DOHH2 (cell line): ENCODE measurements at regions not wholly inside any gene's neighbourhood (a gene's known extent, or its start where the extent isn't known, plus 50 kb on each side); places are given as distances from the start of the nearest gene placed in this dataset.

ENCODE experiments used
- H3F3A ChIP-seq: fragments of 200-600 bp; sonication (generic), shearing (Covaris generic); 2 replicates; pipeline ENCODE4 v1.6.0; 2016; ENCODE audit warnings: antibody characterized with exemption, mild to moderate bottlenecking; ENCODE audit not compliant: control insufficient read depth, insufficient read depth
- H3K27ac ChIP-seq: fragments of 200-600 bp; sonication (generic); 2 replicates; pipeline ENCODE4 v1.5.1; 2014; ENCODE audit warnings: low read depth, mild to moderate bottlenecking, low read length, moderate library complexity
- H3K27me3 ChIP-seq: fragments of 200-600 bp; sonication (generic); 2 replicates; pipeline ENCODE4 v1.6.1; 2014; ENCODE audit warnings: mild to moderate bottlenecking, low read length, mixed read lengths; ENCODE audit not compliant: control insufficient read depth
- H3K36me3 ChIP-seq: fragments of 200-600 bp; sonication (generic); 2 replicates; pipeline ENCODE4 v1.6.1; 2014; ENCODE audit warnings: mild to moderate bottlenecking, low read length, moderate library complexity, mixed read lengths; ENCODE audit not compliant: control insufficient read depth
- H3K4me1 ChIP-seq: fragments of 200-600 bp; sonication (generic); 2 replicates; pipeline ENCODE4 v1.6.1; 2014; ENCODE audit warnings: mild to moderate bottlenecking, low read length, mixed read lengths; ENCODE audit not compliant: control insufficient read depth
- H3K4me2 ChIP-seq: fragments of 200-600 bp; sonication (generic); 2 replicates; pipeline ENCODE4 v1.6.0; 2014; ENCODE audit warnings: mild to moderate bottlenecking, low read length, moderate library complexity
- H3K4me3 ChIP-seq: fragments of 200-600 bp; sonication (generic); 2 replicates; pipeline ENCODE4 v1.5.1; 2014; ENCODE audit warnings: mild to moderate bottlenecking, low read length, mixed read lengths
- H3K79me2 ChIP-seq: fragments of 200-600 bp; sonication (generic); 2 replicates; pipeline ENCODE4 v1.6.1; 2014; ENCODE audit warnings: mild to moderate bottlenecking, low read length, mixed read lengths; ENCODE audit not compliant: control insufficient read depth
- H3K9me2 ChIP-seq: fragments of 200-600 bp; sonication (generic); replicated peaks from 2 replicates; pipeline ENCODE4 v1.6.1; 2014; ENCODE audit warnings: mild to moderate bottlenecking, low read length, mixed read lengths; ENCODE audit not compliant: control insufficient read depth
- H3K9me3 ChIP-seq: fragments of 200-600 bp; sonication (generic); 2 replicates; pipeline ENCODE4 v1.6.1; 2014; ENCODE audit warnings: antibody characterized with exemption, low read length, mixed read lengths; ENCODE audit not compliant: control insufficient read depth, insufficient read depth
- H4K20me1 ChIP-seq: fragments of 200-600 bp; sonication (generic); 2 replicates; pipeline ENCODE4 v1.6.0; 2014; ENCODE audit warnings: low read depth, mild to moderate bottlenecking, antibody characterized with exemption, low read length, moderate library complexity; ENCODE audit not compliant: control insufficient read depth, insufficient read depth
- CTCF ChIP-seq: fragments of 200-600 bp; sonication (generic); IDR thresholded peaks from one replicate; pipeline ENCODE4 v1.5.1; 2014; ENCODE audit warnings: antibody characterized with exemption, mild to moderate bottlenecking, low read depth, low read length; ENCODE audit not compliant: poor library complexity, severe bottlenecking
- EZH2phosphoT487 ChIP-seq: fragments of 200-600 bp; sonication (generic); IDR thresholded peaks from 2 replicates; pipeline ENCODE4 v1.6.1; 2017; ENCODE audit warnings: borderline replicate concordance, mild to moderate bottlenecking, antibody characterized with exemption, low read length, moderate library complexity, mixed read lengths

DNA sequence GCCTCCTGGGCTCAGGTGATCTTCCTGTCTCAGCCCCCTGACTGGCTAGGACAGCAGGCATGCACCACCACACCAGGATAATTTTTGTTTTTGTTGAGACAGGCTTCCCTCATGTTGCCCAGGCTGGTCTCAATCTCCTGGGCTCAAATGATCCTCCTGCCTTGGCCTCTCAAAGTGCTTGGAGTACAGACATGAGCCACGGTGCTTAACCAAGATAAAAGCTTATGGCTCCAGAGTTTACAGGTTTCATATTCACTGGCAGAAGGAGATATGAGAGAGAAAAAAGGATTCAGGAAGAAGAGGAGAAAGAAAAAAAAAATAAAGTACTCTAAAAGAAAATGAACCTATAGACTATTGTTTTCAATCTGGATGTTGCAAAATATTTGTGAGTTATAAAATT, 748.8 kb upstream of the NCAM2 start:
- peaks cover 7% of the 10 kb centered on the region; the same call in 1 of the 2 replicates for H3K9me3 ChIP-seq
- no peaks in the 10 kb centered on the region for H3F3A ChIP-seq
- H3K36me3 ChIP-seq: no peaks in the 10 kb centered on the region
- no peak overlapping the region for H3K27ac ChIP-seq
- H4K20me1 ChIP-seq: no peaks in the 10 kb centered on the region
- H3K4me3 ChIP-seq: no peak overlapping the region
- no peak overlapping the region for H3K4me2 ChIP-seq
- no peaks in the 10 kb centered on the region for H3K9me2 ChIP-seq
- H3K27me3 ChIP-seq: no peaks in the 10 kb centered on the region
- no peaks in the 10 kb centered on the region for H3K4me1 ChIP-seq
- no peaks in the 10 kb centered on the region for H3K79me2 ChIP-seq
- no peak for TF ChIP-seq CTCF
- TF ChIP-seq EZH2phosphoT487: no peak

DNA sequence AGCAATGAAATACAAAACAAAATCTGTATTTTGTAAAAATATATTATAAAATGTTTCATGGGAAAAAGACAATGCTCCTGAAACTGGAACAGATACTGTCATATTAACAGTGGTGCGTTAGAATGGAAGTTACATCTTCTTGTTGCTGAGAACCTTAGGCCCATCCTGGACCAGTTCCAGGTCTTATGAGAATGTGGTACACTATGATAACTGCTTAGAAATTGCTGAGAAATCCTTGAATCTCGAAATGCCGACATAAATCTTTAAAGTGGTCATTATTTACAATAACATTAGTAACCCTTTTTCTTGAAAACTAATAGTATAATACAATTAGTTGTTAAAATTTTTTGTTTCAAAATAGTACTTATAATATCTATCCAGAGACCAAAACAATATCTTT, 747.9 kb upstream of the NCAM2 start:
- TF ChIP-seq CTCF (no peak), EZH2phosphoT487 (no peak)
- Histone ChIP-seq H4K20me1 (no peaks in the 10 kb centered on the region), H3K27ac (no peak overlapping the region), H3K4me2 (no peak overlapping the region), H3K9me3 (peaks cover 7% of the 10 kb centered on the region; the same call in 1 of the 2 replicates), H3K4me3 (no peak overlapping the region), H3K79me2 (no peaks in the 10 kb centered on the region), H3K4me1 (no peaks in the 10 kb centered on the region), H3K27me3 (no peaks in the 10 kb centered on the region), H3F3A (no peaks in the 10 kb centered on the region), H3K36me3 (no peaks in the 10 kb centered on the region), H3K9me2 (no peaks in the 10 kb centered on the region)

DNA sequence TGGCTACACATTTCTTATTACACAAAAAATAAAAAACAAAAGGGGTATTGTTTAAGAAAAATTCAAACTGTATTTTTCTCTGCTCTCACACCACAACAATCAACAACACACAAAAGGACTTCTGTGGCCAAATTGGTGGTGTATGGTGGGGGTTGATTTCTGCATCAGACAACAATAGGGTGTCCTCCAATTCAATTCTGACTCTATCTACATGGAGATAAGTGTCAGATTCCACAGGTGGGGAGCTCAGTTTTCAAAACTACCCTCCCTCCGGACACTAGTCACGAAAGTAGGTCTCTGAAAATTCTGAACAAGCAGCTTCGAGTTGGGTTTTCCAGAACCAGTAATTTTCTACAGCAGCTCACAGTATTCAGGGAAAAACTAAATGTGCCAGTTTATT, 744.9 kb upstream of the NCAM2 start:
- H3K79me2 ChIP-seq: no peaks in the 10 kb centered on the region
- H3F3A ChIP-seq: no peaks in the 10 kb centered on the region
- no peaks in the 10 kb centered on the region for H4K20me1 ChIP-seq
- no peaks in the 10 kb centered on the region for H3K36me3 ChIP-seq
- no peak overlapping the region for H3K4me3 ChIP-seq
- H3K9me2 ChIP-seq: no peaks in the 10 kb centered on the region
- TF ChIP-seq EZH2phosphoT487 (no peak), CTCF (no peak)
- H3K27ac ChIP-seq: no peak overlapping the region
- peaks cover 7% of the 10 kb centered on the region; the same call in 1 of the 2 replicates for H3K9me3 ChIP-seq
- H3K27me3 ChIP-seq: no peaks in the 10 kb centered on the region
- H3K4me1 ChIP-seq: no peaks in the 10 kb centered on the region
- no peak overlapping the region for H3K4me2 ChIP-seq

GRCh38 chr21:20254964-20255363, 743.2 kb upstream of the NCAM2 start:
- Histone ChIP-seq H3K36me3 (no peaks in the 10 kb centered on the region), H3K9me3 (peaks cover 7% of the 10 kb centered on the region; the same call in 1 of the 2 replicates), H3K27ac (no peak overlapping the region), H3K4me3 (no peak overlapping the region), H4K20me1 (no peaks in the 10 kb centered on the region), H3K9me2 (no peaks in the 10 kb centered on the region), H3K79me2 (no peaks in the 10 kb centered on the region), H3K4me2 (no peak overlapping the region), H3K27me3 (no peaks in the 10 kb centered on the region), H3F3A (no peaks in the 10 kb centered on the region), H3K4me1 (no peaks in the 10 kb centered on the region)
- TF ChIP-seq EZH2phosphoT487 (no peak), CTCF (no peak)
